ENCODE measurements at regions not wholly inside any gene's neighbourhood (a gene's known extent, or its start where the extent isn't known, plus 50 kb on each side); places are given as distances from the start of the nearest gene placed in this dataset.

DNA sequence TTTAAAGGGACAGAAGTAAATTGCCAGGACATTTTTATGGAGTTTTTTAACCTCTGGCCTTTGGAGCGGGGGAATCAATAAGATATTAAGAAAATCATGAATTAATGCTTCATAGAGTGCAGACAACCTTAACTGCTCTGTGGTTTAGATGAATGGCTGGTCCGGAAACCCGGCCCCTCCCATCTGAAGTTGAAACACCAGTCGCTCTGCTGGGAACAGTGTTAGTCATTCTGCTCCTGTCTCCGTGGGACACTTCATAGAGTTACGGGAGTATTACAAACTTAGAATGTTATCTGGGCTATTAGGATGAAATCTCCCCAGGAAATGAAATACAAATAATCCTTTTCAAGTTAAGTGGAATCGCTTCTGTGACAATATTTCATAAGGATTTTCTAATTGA, 110.1 kb upstream of the IRX2 start:
- no peak for TF ChIP-seq JUND (IDR thresholded peaks at IDR 0.05)
- no peak for TF ChIP-seq POLR2AphosphoS5 (IDR thresholded peaks at IDR 0.05; ENCODE audit: low read depth, low read length)
- TF ChIP-seq, protein P1, sequence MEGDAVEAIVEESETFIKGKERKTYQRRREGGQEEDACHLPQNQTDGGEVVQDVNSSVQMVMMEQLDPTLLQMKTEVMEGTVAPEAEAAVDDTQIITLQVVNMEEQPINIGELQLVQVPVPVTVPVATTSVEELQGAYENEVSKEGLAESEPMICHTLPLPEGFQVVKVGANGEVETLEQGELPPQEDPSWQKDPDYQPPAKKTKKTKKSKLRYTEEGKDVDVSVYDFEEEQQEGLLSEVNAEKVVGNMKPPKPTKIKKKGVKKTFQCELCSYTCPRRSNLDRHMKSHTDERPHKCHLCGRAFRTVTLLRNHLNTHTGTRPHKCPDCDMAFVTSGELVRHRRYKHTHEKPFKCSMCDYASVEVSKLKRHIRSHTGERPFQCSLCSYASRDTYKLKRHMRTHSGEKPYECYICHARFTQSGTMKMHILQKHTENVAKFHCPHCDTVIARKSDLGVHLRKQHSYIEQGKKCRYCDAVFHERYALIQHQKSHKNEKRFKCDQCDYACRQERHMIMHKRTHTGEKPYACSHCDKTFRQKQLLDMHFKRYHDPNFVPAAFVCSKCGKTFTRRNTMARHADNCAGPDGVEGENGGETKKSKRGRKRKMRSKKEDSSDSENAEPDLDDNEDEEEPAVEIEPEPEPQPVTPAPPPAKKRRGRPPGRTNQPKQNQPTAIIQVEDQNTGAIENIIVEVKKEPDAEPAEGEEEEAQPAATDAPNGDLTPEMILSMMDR (IDR thresholded peaks at IDR 0.05 in 2 of 3, conservative IDR thresholded peaks at IDR 0.05 in 1 of 3; ENCODE audit: borderline replicate concordance in 1 of 3, insufficient read depth in 1 of 3, low read depth in 2 of 3, low read length in 2 of 3) = no peak
- no peak for TF ChIP-seq ZNF274 (IDR thresholded peaks at IDR 0.05; ENCODE audit: low read depth, low read length)
- TF ChIP-seq EZH2 (IDR thresholded peaks at IDR 0.05) = no peak
